Adrenal gland (tissue), 9 donors: ENCODE measurements at regions not wholly inside any gene's neighbourhood (a gene's known extent, or its start where the extent isn't known, plus 50 kb on each side); places are given as distances from the start of the nearest gene placed in this dataset.

Experiments used
- DNase-seq, 7 donors: peaks; one replicate each; pipeline ENCODE4 v3.0.0-alpha.2; 2019 to 2020
- H3K27ac ChIP-seq, 5 donors: fragments of 200-600 bp; sonication (generic) in 4 of 5; 1 replicate in 3 of 5; 2 replicates in 2 of 5; pipeline versions ENCODE4 v1.5.1 to v1.8.0; 2016 to 2020; ENCODE audit warnings: mild to moderate bottlenecking in 1 of 5
- H3K27me3 ChIP-seq: fragments of 200-600 bp; 2 replicates; pipeline ENCODE4 v1.8.0; 2021
- H3K36me3 ChIP-seq, 2 donors: fragments of 200-600 bp; replicated peaks in 1 of 2; 1 replicate in 1 of 2; 2 replicates in 1 of 2; pipeline versions ENCODE4 v1.5.1 to v1.8.0; 2018 to 2022
- H3K4me1 ChIP-seq, 2 donors: fragments of 200-600 bp; replicated peaks in 1 of 2; 1 replicate in 1 of 2; 2 replicates in 1 of 2; pipeline versions ENCODE4 v1.5.1 to v1.8.0; 2018 to 2021
- H3K4me3 ChIP-seq, 4 donors: fragments of 200-600 bp; sonication (generic) in 3 of 4; one replicate each; pipeline ENCODE4 v1.5.1; 2016 to 2018
- H3K9me3 ChIP-seq, 3 donors: fragments of 200-600 bp; sonication (generic) in 1 of 3; replicated peaks in 1 of 3; 1 replicate in 2 of 3; 2 replicates in 1 of 3; pipeline versions ENCODE4 v1.5.1 to v1.8.0; 2016 to 2021
- CTCF ChIP-seq, 6 experiments: fragments of 450-650 bp in 4 of 6; fragments of 200-600 bp in 2 of 6; sonication (generic) in 1 of 6; IDR thresholded peaks; 1 replicate in 5 of 6; 2 replicates in 1 of 6; pipeline versions ENCODE4 v1.5.1 to v1.8.0; 2016 to 2021; ENCODE audit warnings: antibody characterized with exemption in 6 of 6, mild to moderate bottlenecking in 2 of 6, moderate library complexity in 1 of 6
- POLR2A ChIP-seq, 2 donors: fragments of 450-650 bp; IDR thresholded peaks; one replicate each; pipeline ENCODE4 v1.6.1; 2017; ENCODE audit warnings: antibody characterized with exemption in 2 of 2, mild to moderate bottlenecking in 2 of 2, moderate library complexity in 1 of 2
- WGBS, 4 donors: extraction: QIAGEN DNeasy Blood & Tissue Kit in 2 of 4; methylation state at CpG; one replicate each; pipeline versions ENCODE4 v1.1.5 to v1.1.7; 2013 to 2017; 5-methylcytosine and 5-hydroxymethylcytosine counted together
- intact Hi-C, 2 donors: fragments of 100-400 bp; cut with DNase I; formaldehyde crosslinking; loops; one replicate each; pipeline versions ENCODE4 v1.14.1 to v1.15.0; 2022 to 2023
- donor health status: healthy with polysubstance abuse.
- donor health status: Bipolar disorder and iron deficiency.
- donor health status: DM: yes; HTN: yes; CAD: no.
- donor health status: DM: no; HTN: no; CAD: no.
- donor health status: DM: no; HTN: no; CAD: no.

DNA sequence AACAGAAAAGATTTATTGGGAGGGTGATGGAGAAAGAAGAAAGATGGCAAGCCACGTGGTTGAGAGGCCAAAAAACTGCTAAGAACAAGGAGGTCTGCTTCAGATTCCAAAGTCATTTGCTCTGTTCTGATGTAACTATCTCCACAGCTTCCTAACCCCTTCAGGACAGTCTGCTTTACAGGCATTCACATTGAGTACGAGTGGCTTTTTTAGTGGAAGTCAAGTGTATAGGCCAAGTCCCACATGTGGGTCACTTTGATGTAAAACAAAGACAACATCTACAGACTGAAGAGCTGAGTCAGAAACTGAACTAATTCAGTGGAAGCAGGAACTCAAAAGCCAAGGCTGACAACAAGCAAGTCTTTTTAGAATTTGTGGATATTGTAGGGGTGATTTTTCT lies 128.7 kb upstream of the F3 start:
- intact Hi-C loops, result no loop called here
- H3K4me1 ChIP-seq, result peaks cover 0 to 12% of the 10 kb centered on the region in 2 donors
- H3K4me3 ChIP-seq, result no peak overlapping the region
- 87 to 93% (median 91%) methylated on average over 2 of the region's 2 CpGs for WGBS, 4 donors
- H3K36me3 ChIP-seq, result no peaks in the 10 kb centered on the region
- no peak for DNase-seq
- no peak overlapping the region for H3K27ac ChIP-seq
- TF ChIP-seq POLR2A (IDR thresholded peaks at IDR 0.05) (no peak), CTCF (IDR thresholded peaks at IDR 0.05) (no peak)
- no peaks in the 10 kb centered on the region for H3K27me3 ChIP-seq
- H3K9me3 ChIP-seq, result no peaks in the 10 kb centered on the region

DNA sequence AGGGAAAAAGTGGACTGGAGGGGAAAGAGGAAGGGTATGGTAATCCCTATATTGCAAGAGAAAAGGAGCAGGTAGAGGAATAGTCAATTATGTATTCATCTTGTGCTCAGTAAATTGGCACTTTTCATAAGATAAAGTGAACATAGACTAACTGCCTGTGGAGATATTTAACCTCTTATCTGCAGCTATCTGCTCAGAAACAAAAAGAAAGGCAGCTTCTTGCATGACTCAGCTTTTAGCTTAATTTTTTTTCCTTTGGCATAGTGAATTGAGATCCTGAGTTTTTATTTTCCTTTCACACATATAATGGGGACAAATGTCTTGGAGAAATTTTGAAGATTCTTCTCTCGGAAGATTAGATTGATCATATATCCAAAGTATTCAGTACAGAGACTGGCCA lies 127.6 kb upstream of the F3 start:
- Histone ChIP-seq H3K36me3 (no peaks in the 10 kb centered on the region), H3K9me3 (no peaks in the 10 kb centered on the region), H3K4me1 (peaks cover 0 to 12% of the 10 kb centered on the region in 2 donors), H3K4me3 (no peak overlapping the region), H3K27ac (no peak overlapping the region), H3K27me3 (no peaks in the 10 kb centered on the region)
- no peak for TF ChIP-seq CTCF (IDR thresholded peaks at IDR 0.05)
- TF ChIP-seq POLR2A (IDR thresholded peaks at IDR 0.05), result no peak
- intact Hi-C loops, result no loop called here
- no peak for DNase-seq
- 65 to 91% (median 77%) methylated on average over 1 of the region's 1 CpG for WGBS, 4 donors

- H3K9me3 ChIP-seq, result no peaks in the 10 kb centered on the region
- TF ChIP-seq POLR2A (IDR thresholded peaks at IDR 0.05) (no peak), CTCF (IDR thresholded peaks at IDR 0.05) (no peak)
- intact Hi-C loops, result no loop called here
- no peak overlapping the region for H3K4me3 ChIP-seq
- H3K27me3 ChIP-seq, result no peaks in the 10 kb centered on the region
- peaks cover 0 to 12% of the 10 kb centered on the region in 2 donors for H3K4me1 ChIP-seq
- no peak overlapping the region for H3K27ac ChIP-seq
- 92 to 95% (median 94%) methylated on average over 3 of the region's 3 CpGs for WGBS, 4 donors
- H3K36me3 ChIP-seq, result no peaks in the 10 kb centered on the region
- no peak for DNase-seq
Observed at GRCh38 chr1:94668528-94668927, 127.0 kb upstream of the F3 start.

DNA sequence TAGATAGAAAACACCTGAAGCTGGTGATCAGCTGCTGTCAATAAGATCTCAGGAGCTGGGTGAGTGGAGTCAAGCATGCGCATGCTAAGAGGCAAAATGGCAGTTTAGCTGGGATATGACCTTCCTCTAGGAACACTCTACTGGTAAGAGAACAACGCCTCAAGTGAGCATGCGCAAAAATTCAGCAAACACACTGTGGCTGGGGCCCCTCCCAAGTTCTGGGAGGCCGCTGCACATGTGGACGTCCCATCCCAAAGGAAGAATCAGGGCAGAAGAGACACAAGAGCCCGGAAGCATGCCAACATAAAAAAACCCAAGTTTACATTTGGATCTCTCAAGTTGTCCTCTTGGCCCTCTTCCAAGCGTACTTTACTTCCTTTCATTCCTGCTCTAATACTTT lies 126.3 kb upstream of the F3 start:
- H3K4me1 ChIP-seq, result peaks cover 0 to 12% of the 10 kb centered on the region in 2 donors
- TF ChIP-seq POLR2A (IDR thresholded peaks at IDR 0.05), result no peak
- TF ChIP-seq CTCF (IDR thresholded peaks at IDR 0.05), result no peak
- H3K27ac ChIP-seq, result no peak overlapping the region
- H3K9me3 ChIP-seq, result no peaks in the 10 kb centered on the region
- 76 to 95% (median 84%) methylated on average over 7 of the region's 7 CpGs for WGBS, 4 donors
- H3K36me3 ChIP-seq, result no peaks in the 10 kb centered on the region
- DNase-seq, result no peak
- no peak overlapping the region for H3K4me3 ChIP-seq
- intact Hi-C loops, result no loop called here
- no peaks in the 10 kb centered on the region for H3K27me3 ChIP-seq
